NCI-H82 treated with DMSO at 0.1 percent for 48 hours (cell line): ENCODE measurements at regions not wholly inside any gene's neighbourhood (a gene's known extent, or its start where the extent isn't known, plus 50 kb on each side); places are given as distances from the start of the nearest gene placed in this dataset.
A peak's percentile ranks its signal among the peaks of the same experiment; 100 is the strongest.

Experiments
- DNase-seq: peaks from one replicate; lab custom pipeline; 2025; ENCODE audit not compliant: unreplicated experiment; lab: John Stamatoyannopoulos, UW

GRCh38 chr1:67582625-67583461 lies 102.2 kb upstream of the GADD45A start:
- no peak for DNase-seq

DNA sequence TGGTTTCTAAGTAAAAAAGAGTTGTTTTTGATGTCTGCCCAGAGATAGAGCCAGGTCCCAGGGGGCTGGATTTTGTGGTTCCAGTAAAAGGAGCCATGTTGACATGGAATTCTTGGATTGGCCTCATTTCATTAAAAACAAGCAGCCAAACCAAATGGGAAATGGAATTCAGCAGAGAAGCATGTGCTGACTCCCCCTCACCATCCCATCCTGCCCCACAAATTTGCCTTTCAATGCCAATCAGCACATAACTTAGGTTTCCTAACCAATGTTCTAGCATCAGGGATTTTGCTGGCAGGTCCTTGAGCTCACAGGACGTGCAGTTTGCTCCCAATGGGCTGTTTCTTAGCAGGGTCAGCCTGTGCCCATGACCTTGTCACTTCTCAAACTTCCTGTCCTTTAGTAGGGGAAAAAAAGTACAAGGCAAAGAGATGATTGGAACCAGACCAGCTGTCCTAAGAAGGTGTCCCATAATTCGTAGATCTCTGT lies 101.5 kb upstream of the GADD45A start:
- DNase-seq, result no peak

- no peak for DNase-seq
These were observed 100.1 kb upstream of the GADD45A start for GRCh38 chr1:67584938-67585337.

DNA sequence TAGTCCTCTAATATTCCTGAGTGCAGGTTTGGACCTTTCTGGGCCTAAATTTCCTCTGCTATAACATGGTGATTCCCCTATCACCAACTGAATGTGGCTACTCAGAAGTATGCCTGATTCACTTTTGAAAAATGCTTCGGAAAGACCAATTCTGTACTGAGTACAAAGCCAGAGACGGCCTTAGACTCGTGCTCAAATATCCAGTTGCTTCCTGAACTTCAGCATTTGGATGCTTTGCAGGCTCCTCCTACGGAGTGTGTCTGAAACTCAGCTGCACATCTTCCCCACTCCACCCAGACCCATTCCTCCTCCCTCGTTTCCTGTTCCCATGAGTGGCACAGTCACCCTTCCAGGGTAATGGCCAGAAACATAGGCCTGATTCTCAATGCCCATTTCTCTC lies 98.4 kb upstream of the GADD45A start:
- DNase-seq, result no peak

DNA sequence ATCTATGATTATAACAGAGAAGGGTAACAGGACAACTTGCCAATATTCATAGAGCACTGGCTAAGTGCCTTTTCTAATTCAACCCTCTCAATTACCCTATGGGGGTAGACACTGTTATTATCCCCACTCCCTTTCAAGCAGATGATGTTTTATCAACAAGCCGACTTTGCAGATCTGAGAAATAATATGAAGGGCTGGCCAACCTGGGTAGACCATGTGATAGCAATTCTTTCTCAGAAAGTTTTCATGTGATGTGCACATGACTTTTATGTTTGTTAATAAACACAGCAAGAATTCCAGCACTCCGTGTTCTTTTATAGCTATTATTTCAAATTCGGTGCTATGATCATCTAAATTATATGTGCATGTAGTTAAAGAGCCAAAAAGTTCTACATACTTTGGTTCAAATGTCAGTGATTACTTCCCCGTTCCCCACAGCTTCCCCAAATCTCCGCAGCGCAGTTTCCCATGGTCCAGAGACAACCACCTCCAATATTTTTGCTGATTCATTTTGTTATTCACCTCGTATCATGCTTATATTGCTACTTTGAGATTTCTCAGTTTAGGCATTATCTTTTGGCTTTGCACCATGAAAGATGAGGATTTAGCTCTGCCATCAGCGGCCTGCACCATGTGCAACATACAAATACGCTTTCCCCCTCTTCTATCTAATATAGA lies 96.7 kb upstream of the GADD45A start:
- DNase-seq, result no peak

DNA sequence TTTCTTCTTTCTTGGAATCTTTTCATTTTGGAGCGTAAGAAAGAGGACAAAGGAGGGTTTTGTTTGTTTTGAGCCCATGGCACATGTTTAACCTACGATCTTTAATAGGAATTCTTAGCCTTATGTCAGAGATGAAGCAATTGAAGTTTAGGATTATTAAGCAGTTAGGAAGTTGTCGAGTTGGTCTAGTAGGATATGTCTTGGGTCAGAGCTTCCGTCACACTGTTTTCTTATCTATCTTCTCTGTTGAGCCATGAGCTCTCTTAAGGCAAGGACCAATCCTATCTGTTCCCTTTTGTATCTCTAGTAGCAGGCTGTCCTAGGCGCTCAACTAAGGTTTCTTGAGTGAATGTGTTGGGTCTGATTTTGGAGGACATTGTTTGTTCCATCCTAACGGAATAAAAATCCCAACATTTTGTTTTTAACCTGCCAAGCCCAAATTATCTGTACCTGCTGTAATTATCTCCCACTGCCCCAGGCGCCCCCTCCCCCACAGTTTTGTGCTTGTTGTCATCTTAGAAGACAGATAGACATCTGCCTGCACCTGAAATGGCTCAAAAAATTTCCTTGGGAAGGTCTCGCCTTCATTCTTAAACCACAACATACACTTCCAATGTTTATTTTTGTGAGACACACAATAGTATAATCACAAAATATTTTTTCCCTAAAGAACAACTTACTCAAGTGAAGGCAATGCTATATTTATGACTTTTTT lies 95.3 kb upstream of the GADD45A start:
- no peak for DNase-seq

GRCh38 chr1:67590329-67590728 lies 94.7 kb upstream of the GADD45A start:
- DNase-seq, result no peak

DNA sequence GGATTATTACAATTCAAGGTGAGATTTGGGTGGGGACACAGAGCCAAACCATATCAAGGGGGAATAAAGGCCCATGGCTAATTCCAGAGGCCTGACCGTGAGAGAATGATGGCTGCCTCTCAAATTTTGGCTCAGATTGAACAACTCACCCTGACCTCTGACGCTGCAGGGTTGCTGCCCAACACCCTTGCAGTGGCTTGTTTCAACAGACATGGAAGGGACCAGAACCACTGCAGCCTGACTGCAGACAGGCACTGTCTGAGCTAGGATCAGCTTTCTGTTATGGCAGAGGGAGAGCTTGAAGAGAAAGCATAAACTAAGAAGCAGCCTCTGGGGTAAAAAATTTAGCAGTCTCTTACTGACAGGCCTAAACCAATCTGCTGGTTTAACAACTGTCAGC lies 90.2 kb upstream of the GADD45A start:
- DNase-seq, result no peak

DNA sequence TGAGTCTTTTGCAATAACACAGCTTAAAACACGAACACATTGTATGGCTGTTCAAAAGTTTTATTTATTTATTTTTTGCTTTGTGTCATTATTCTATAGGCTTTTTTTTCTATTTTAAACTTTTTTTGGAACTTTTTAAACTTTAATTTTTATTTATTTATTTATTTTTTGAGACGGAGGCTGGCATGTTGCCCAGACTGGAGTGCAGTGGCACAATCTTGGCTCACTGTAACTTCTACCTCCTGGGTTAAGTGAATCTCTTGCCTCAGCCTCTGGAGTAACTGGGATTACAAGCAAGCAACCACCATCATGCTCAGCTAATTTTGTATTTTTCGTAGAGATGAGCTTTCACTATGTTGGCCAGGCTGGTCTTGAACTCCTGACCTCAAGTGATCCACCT lies 88.3 kb upstream of the GADD45A start:
- no peak for DNase-seq

GRCh38 chr1:67597336-67597735 lies 87.7 kb upstream of the GADD45A start:
- DNase-seq, result no peak

DNA sequence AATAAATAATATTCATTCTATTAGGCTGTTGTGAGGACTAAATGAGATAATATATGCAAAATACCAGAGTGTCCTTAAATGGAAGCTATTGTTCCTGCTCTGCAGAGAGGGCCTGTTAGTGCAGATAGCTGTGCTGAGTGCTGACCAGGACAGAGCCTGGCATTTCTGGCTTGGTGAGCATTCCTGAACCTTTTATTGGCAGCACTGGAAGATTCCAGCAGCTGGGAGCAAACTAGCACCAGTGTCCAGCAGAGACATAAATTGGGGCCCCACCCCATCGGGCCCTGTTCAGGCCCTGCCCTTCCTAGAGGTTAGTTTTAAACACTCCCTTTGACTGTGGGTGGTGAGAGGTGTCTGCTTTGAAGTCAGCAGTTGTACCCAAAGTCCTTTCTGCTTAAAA lies 85.9 kb upstream of the GADD45A start:
- no peak for DNase-seq

DNA sequence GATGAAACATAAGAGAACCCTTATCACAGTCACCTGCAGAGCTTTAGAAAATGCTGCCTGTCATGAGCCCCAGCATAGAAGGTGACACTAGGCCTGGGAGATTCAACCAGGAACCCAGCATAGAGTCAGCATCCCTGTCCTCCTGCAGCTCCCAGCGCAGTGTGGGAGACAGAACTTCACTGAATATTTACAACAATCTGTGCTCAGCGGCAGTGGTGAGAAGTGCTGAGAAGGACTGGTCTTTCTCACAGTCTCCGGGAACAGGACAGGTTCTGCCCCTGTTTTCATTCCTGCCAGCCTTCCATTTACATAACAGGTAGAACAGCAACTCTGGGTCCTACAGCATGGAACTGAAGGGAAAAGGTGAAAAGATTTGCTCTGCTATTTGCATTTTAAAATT lies 83.5 kb upstream of the GADD45A start:
- DNase-seq, result no peak

DNA sequence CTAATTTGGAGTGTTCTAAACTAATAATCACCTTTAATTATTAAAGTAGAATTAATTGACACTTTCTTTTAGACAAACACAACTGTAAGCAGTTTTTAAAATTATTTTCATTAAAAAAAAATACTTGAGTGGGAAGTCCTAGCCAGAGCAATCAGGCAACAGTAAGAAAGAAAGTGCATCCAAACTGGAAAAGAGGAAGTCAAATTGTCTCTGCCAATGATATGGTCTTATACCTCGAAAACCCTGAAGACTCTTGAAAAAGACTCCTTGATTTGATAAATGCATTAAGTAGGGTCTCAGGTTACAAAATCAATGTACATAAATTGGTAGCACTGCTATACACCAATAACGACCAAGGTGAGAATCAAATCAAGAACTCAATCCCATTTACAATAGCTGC lies 83.0 kb upstream of the GADD45A start:
- DNase-seq, result no peak

DNA sequence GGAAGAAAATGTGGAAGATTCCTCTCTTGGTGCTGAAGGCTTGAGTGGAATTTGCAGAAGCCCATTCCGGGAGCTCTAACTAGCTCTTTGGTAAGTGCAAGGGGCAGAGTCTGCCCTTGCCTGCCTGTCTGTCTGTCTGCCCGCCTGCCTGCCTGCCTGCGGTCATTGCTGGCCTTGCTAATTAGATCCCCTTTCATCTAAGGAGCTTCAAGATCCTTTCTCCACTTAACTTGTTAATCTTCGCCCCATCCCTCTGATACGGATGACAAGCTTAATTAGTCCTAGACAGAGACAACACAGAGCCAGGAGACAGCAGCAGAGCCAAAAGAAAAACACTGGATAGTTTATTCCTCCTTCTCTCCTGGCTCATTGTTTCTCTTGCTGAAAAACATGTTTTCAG lies 80.2 kb upstream of the GADD45A start:
- peak; percentile 72 for DNase-seq

GRCh38 chr1:67605209-67605780 lies 79.7 kb upstream of the GADD45A start:
- DNase-seq, result no peak

DNA sequence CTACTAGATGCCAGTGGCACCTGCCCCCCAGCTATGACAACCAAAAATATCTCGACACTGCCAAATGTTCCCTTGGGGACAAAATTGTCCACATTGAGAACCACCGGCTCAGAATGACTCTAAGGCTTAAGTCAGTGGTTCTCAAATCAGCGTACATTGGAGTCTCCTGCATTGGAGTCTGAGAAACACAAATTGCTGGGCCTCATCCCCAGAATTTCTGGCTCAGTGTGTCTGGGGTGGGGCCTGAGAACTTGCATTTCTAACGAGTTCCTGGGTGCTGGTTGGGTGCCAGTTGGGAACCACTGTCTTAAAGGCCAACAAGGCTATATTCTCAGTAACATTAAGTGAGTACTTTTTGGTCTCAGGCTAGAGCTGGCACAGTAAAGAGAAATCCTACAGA lies 77.7 kb upstream of the GADD45A start:
- DNase-seq, result no peak

- no peak for DNase-seq
These were observed 77.3 kb upstream of the GADD45A start for GRCh38 chr1:67607699-67608098.

GRCh38 chr1:67608661-67609576 lies 76.1 kb upstream of the GADD45A start:
- DNase-seq, result no peak

DNA sequence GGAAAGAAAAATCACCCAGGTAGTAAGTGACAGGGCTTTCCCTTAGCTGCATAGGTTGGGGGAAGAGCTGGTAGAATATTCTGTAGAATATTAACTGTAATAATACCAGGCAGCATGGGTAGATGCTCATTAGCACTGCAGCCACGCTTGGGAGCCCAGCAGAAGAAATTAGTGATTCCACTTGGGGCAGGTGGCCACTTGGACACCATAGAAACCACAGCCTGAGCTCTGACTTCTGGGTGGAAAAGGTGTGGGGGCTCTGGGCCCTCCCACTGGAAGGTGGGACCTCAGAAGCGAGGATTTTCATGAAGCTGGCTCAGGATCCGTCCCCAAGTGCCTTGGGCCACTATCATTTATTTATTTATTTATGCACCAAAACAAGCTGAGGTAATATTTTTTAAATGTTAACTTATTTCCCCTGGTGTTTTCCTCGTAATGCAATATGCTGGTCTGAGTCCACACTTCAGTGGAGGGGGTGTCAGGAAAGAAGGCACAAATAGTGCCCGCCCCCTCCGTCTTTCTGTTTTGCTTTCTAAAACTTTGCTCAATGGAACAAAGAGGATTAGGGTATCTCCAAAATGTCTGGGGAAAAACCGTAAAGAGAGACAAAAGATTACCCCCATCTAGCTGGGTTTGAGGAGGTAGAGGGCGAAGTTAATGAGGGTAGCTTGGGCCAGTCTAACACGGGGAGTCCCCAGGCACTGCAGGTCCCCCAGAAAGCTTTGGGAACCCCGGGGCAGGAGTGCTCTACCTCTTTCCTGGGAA lies 75.2 kb upstream of the GADD45A start:
- DNase-seq, result no peak

GRCh38 chr1:67610450-67610849 lies 74.6 kb upstream of the GADD45A start:
- no peak for DNase-seq
